Mucosa of descending colon (tissue), 3 donors: ENCODE measurements at regions not wholly inside any gene's neighbourhood (a gene's known extent, or its start where the extent isn't known, plus 50 kb on each side); places are given as distances from the start of the nearest gene placed in this dataset.
"Not testable (repeated sequence)": the region's sequence is repeated elsewhere in the genome, so short reads cannot be mapped to it uniquely, and the experiment has no call there.

Source experiments
- ATAC-seq: fragments of 200-7000 bp; cut with Tn5 transposase; one replicate; pipeline ENCODE4 v1.9.1; 2020; ENCODE audit warnings: mild to moderate bottlenecking, moderate library complexity
- DNase-seq, 3 donors: peaks; one replicate each; pipeline ENCODE4 v3.0.0-alpha.2; 2020
- H3K36me3 ChIP-seq: fragments of 200-600 bp; one replicate; pipeline ENCODE4 v1.8.0; 2021; ENCODE audit warnings: low read depth, mild to moderate bottlenecking
- H3K4me1 ChIP-seq: fragments of 200-600 bp; one replicate; pipeline ENCODE4 v1.8.0; 2021; ENCODE audit warnings: low read depth, mild to moderate bottlenecking
- H3K4me3 ChIP-seq: fragments of 200-600 bp; one replicate; pipeline ENCODE4 v1.8.0; 2021; ENCODE audit warnings: mild to moderate bottlenecking
- H3K9me3 ChIP-seq: fragments of 200-600 bp; one replicate; pipeline ENCODE4 v1.8.0; 2021; ENCODE audit warnings: mild to moderate bottlenecking
- intact Hi-C, 2 donors: fragments of 100-400 bp; cut with DNase I in 1 of 2; cut with micrococcal nuclease in 1 of 2; formaldehyde crosslinking; loops; one replicate each; pipeline versions ENCODE4 v1.11.0 to v1.11.1; 2022; cut with DNase I, micrococcal nuclease
- TF ChIP-seq, protein P1 (sequence below): fragments of 200-600 bp; IDR thresholded peaks from one replicate; pipeline ENCODE4 v1.8.0; 2022; ENCODE audit warnings: antibody characterized with exemption, mild to moderate bottlenecking
- donor health status: DM: no; HTN: no; CAD: no; lungs with moderate emphysema.
- donor health status: DM: no; HTN: no; CAD: no.
- donor health status: DM: no; HTN: yes; CAD: no.

DNA sequence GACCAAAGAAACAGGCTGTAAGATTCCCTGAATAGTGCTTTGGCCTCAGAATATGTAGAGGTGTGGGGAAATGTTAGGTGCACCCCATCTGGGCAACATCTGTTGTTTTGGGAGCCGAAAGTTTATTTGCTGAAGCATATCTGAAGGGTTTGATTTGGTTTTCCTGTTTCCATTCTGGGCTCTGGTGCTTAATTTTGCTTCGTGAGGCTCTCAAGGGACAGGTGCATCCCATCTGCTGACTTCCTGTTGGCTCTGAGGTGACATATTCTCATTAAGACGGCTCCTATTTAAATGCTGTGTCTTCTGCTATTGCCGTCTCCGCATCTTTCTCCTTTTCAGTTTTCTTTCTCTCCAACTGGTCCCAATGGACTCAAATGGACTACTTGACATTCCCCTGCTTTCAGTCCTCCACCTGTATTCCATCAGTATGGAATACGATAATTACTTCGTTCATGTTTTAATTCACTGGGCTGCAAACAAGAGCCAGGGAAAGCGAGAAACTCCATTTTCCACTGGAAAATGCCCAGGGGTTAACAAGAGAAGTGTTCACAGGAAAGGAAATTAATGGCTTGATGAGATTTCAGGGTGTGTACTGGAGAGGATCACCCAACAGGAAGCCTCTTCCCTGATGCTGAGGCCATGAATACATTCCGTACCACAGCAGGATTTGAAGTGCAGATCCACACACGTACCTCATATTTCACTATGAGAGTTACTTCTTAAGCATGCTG lies 104.0 kb downstream of the MTX3 start:
- intact Hi-C loops: no loop called here
- TF ChIP-seq, protein P1, sequence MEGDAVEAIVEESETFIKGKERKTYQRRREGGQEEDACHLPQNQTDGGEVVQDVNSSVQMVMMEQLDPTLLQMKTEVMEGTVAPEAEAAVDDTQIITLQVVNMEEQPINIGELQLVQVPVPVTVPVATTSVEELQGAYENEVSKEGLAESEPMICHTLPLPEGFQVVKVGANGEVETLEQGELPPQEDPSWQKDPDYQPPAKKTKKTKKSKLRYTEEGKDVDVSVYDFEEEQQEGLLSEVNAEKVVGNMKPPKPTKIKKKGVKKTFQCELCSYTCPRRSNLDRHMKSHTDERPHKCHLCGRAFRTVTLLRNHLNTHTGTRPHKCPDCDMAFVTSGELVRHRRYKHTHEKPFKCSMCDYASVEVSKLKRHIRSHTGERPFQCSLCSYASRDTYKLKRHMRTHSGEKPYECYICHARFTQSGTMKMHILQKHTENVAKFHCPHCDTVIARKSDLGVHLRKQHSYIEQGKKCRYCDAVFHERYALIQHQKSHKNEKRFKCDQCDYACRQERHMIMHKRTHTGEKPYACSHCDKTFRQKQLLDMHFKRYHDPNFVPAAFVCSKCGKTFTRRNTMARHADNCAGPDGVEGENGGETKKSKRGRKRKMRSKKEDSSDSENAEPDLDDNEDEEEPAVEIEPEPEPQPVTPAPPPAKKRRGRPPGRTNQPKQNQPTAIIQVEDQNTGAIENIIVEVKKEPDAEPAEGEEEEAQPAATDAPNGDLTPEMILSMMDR: no peak
- ATAC-seq: no peak
- H3K9me3 ChIP-seq: no peaks in the 10 kb centered on the region
- DNase-seq: no peak
- H3K36me3 ChIP-seq: no peaks in the 10 kb centered on the region
- no peaks in the 10 kb centered on the region for H3K4me1 ChIP-seq
- H3K4me3 ChIP-seq: no peak overlapping the region

DNA sequence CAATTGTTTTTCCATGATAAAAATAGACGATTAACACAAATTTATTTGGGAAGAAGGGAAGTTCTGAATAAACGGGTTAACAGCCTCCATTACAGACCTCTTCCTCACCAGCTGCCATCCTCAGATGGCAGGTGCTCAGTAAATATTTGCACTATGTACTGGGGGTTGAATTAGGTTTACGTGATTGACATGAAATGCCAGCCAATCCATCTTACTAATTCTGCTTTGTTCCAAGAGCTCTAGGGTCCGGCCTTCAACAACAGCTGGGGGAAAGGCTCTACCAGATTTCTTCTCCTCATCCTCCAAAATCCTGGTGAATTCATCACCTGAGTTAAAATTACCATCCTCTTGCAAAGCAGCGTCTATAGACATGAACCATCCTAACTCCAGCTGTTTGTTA lies 104.6 kb downstream of the MTX3 start:
- ATAC-seq (no peak), DNase-seq (no peak)
- no peaks in the 10 kb centered on the region for H3K36me3 ChIP-seq
- H3K4me3 ChIP-seq: no peak overlapping the region
- no peaks in the 10 kb centered on the region for H3K4me1 ChIP-seq
- TF ChIP-seq, protein P1: no peak
- intact Hi-C loops: no loop called here
- H3K9me3 ChIP-seq: no peaks in the 10 kb centered on the region

DNA sequence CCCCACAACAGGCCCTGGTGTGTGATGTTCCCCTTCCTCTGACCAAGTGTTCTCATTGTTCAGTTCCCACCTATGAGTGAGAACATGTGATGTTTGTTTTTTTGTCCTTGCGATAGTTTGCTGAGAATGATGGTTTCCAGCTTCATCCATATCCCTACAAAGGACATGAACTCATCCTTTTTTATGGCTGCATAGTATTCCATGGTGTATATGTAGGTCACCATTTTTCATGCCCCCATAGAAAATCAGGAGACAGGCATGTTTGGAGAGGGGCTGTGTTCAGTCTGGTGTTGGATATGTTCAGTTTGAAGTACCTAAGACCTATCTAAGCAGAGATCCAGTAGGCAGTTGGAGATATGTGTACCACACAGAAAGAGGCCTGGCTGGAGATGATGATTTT lies 111.2 kb downstream of the MTX3 start:
- ATAC-seq: not testable (repeated sequence)

DNA sequence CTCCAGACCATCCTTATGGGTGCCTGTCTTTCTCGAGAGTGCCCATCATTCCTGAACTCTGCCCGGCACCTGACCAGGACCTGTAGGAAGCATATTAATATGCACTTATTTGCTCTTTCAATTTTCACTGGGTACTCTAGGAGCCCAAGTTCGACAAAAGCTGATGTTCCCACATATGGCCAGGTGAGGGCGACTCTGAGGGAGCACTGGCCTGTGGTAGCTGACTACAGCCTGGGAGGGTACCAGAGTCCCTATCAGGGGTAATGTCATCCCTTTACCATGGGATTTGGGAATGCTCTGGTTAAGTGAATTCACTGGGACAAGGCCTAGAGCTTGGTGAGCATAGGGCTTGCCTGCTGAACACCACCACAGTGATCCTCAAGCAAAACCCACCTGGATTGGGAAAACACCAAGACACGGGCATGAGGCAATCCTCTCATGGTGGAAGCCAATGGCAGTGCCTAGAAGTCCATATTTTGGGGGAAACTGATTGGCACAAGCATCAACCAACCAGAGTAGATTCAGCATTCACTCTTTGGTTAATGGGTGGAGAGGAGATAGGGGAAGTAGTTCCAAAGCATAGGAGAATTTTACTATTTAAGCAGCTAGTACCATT lies 112.2 kb downstream of the MTX3 start:
- H3K4me1 ChIP-seq: no peaks in the 10 kb centered on the region
- H3K9me3 ChIP-seq: no peaks in the 10 kb centered on the region
- no peak overlapping the region for H3K4me3 ChIP-seq
- peak in 1 of 3 donors; percentile 20 for DNase-seq
- ATAC-seq: peak; percentile 25
- TF ChIP-seq, protein P1: peak; percentile 11
- no peaks in the 10 kb centered on the region for H3K36me3 ChIP-seq
- intact Hi-C loops: no loop called here

More for the DNA sequence above, 111.2 kb downstream of the MTX3 start:
- H3K4me3 ChIP-seq, intact Hi-C loops, H3K36me3 ChIP-seq, H3K4me1 ChIP-seq, H3K9me3 ChIP-seq, DNase-seq: not testable (repeated sequence)

DNA sequence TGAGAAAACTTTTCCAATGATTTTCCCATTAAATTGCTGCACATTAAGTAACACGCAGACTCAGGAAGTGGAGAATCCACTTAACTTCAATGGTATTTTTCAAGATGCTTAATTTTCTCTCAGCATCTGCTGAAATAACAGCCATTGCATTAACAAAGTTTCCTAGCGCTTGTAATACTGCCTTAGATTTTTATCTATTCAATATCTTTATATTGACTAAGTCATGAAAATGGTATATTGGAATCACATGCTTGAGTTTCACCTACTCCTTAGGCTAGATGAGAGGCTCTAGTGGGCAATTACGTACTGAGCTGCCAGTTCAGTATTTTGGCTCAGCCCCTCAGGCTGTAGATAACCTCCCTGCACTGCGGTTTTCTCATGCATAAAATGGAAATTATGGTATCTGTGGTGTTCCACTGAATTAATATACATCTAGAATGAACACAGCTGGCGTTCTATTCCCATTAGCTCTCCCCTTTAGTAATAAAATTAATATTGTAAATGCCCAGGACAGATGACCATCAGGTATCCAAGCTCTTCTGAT lies 112.9 kb downstream of the MTX3 start:
- no peaks in the 10 kb centered on the region for H3K36me3 ChIP-seq
- intact Hi-C loops: no loop called here
- ATAC-seq: no peak
- H3K4me3 ChIP-seq: no peak overlapping the region
- no peaks in the 10 kb centered on the region for H3K4me1 ChIP-seq
- TF ChIP-seq, protein P1: no peak
- no peak for DNase-seq
- no peaks in the 10 kb centered on the region for H3K9me3 ChIP-seq

DNA sequence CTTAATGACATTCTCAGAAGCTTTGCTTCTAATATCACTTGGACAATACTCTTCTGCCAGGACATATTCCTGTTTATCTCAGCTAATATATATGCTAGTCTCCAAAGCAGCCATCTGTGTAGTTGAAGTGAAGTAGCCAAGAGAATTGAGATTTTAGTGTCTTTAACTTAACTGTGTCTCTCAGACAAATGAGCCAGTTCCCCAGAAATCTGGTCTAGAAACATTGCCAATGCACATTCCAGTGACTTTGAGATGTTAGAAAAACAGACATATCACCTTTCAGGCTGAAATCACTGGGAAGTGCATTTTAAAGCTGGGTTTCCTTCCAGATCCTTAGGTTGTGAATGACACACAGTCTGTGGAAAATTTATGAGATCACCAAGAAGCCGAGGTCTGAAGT lies 114.6 kb downstream of the MTX3 start:
- H3K36me3 ChIP-seq: no peaks in the 10 kb centered on the region
- H3K4me3 ChIP-seq: no peak overlapping the region
- intact Hi-C loops: no loop called here
- DNase-seq (no peak), ATAC-seq (no peak)
- TF ChIP-seq, protein P1: no peak
- no peaks in the 10 kb centered on the region for H3K9me3 ChIP-seq
- H3K4me1 ChIP-seq: no peaks in the 10 kb centered on the region
